ENCODE measurements at regions not wholly inside any gene's neighbourhood (a gene's known extent, or its start where the extent isn't known, plus 50 kb on each side); places are given as distances from the start of the nearest gene placed in this dataset.

DNA sequence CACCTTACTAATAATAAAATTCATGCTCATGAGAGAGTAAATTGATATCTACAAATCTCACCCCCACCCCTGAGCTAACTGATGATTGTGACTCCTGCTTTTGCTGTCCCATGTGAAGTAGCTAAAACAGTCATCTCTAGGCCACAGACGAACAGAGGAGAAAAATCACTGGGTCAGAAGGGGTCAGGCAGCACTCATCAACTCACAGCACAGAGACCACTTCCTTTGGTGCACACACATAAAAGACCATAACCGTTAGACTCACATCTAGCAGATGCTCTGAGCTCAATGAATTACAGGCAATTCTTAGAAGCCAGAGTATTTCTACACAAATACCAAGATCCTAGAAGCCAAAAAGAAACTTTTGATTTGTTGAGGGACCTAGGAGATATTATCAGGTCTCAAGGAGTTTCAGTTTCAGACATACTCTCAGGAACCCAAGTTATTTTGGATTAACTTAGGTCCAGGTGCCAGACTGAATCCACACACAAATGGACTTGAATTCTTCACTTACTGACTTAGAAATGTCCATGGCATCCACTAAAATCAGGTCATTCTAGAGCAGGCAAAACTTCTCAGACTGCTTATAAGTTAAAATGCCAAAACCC, 65.0 kb upstream of the TES start:
- no peak for TF ChIP-seq BHLHE40 (IDR thresholded peaks at IDR 0.05; ENCODE audit: borderline replicate concordance)
- TF ChIP-seq ELF4 (IDR thresholded peaks at IDR 0.05): no peak
- TF ChIP-seq TARDBP (IDR thresholded peaks at IDR 0.05): no peak
- TF ChIP-seq NFRKB (IDR thresholded peaks at IDR 0.05): no peak
- no peak for TF ChIP-seq FOXA1 (IDR thresholded peaks at IDR 0.05)
- no peak for TF ChIP-seq SUZ12 (IDR thresholded peaks at IDR 0.05)
- no peak for TF ChIP-seq FOXK2 (IDR thresholded peaks at IDR 0.05)
- no peak for TF ChIP-seq ZNF384 (IDR thresholded peaks at IDR 0.05)
- TF ChIP-seq ARNT (IDR thresholded peaks at IDR 0.05): no peak
- TF ChIP-seq SP1 (IDR thresholded peaks at IDR 0.05): no peak
- TF ChIP-seq FOXM1 (IDR thresholded peaks at IDR 0.05; ENCODE audit: borderline replicate concordance): no peak
- TF ChIP-seq CTBP1 (IDR thresholded peaks at IDR 0.05; ENCODE audit: borderline replicate concordance): no peak
- no peak for TF ChIP-seq LEF1 (IDR thresholded peaks at IDR 0.05; ENCODE audit: borderline replicate concordance)
